ENCODE measurements at regions not wholly inside any gene's neighbourhood (a gene's known extent, or its start where the extent isn't known, plus 50 kb on each side); places are given as distances from the start of the nearest gene placed in this dataset.
"Not testable (repeated sequence)": the region's sequence is repeated elsewhere in the genome, so short reads cannot be mapped to it uniquely, and the experiment has no call there.

DNA sequence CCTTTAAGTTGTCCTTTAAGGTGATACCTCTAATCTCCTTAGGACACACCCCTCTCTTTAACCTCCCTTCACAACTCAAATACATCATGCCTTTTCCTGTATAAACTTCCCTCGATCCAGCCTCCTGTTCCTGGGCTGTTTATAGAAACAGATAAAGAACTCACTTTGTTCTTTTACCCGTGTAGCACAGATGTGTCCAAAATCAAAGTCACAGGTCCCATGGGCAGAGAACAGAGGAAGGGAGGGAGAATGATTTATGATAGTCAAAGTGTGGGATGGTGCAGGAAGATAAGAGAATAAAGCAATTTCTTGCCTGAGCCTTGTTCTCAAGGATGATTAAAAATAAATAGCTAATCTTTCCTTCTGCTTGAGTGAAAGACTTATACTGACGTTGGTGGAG is 50.3 kb upstream of the CABCOCO1 start:
- DNase-seq = no peak

DNA sequence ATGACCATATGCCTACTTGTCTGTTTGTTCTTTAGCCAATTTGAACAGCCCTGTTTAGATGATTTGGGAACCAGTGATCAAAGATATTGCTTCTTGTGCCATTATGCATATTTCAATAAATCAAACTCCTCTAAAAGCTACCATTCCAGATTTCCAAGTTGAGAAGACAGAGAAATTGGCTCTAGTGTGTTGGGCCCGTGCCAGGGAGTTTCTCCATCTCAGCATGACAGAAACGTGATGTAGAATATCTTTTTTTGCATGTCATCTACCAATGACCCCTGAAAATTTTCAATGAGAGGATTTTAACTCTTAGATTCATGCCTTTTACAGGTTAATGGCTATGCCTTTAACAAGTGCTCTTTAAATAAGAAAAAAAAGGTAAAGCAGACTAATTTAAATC is 50.7 kb upstream of the CABCOCO1 start:
- DNase-seq = peak in 1 of 3 experiments; percentile 10

DNA sequence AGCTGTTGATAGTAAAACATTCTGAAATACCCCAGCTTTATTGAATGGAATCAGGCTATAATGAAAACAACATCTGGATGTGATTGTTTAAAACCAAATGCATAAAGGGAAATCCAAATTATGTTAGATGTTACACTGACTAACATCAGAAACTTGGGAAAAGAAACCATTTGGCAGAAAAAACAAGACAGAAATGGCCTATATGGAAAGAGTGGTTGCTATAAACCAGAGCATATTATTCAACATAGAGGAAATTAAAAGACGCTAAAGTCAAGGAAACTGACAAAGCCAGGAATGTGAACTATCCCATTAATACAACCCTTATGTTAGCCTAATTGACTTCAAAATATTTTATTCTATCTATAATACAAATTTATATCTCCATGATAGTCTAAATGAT is 53.0 kb upstream of the CABCOCO1 start:
- DNase-seq = no peak

DNA sequence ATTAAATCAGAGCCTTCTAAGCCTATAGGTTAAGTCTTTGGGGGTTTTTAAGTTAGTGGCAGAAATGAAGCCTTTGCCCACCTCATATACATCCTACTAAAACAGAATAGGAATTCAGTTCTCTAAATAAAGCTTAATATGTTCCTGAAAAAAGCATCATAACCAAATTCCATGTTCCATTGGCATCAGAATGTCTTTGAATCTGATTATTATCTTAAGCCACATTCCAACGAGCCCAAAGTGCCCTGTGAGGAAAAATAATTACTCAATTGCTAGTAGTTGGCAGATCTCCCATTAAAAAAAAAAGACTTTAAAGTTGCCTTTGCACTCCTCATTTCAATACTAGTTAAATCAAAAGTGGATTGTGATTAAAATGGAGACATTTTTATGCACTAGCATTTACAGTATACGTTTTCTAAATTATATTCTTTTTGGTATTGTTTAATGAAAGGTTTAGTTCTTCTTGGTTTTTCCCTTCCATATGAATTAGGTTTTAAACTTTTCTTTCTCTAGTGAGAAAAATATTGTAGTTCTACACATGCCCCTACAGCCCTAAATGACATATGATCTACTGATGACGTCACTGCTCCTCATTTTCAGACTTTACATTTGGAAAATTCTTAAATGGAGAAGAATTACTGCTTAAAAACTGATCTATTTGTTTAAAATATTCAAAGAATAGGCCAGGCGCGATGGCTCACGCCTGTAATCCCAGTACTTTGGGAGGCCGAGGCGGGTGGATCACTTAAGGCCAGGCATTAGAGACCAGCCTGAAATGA is 54.3 kb upstream of the CABCOCO1 start:
- no peak for DNase-seq

DNA sequence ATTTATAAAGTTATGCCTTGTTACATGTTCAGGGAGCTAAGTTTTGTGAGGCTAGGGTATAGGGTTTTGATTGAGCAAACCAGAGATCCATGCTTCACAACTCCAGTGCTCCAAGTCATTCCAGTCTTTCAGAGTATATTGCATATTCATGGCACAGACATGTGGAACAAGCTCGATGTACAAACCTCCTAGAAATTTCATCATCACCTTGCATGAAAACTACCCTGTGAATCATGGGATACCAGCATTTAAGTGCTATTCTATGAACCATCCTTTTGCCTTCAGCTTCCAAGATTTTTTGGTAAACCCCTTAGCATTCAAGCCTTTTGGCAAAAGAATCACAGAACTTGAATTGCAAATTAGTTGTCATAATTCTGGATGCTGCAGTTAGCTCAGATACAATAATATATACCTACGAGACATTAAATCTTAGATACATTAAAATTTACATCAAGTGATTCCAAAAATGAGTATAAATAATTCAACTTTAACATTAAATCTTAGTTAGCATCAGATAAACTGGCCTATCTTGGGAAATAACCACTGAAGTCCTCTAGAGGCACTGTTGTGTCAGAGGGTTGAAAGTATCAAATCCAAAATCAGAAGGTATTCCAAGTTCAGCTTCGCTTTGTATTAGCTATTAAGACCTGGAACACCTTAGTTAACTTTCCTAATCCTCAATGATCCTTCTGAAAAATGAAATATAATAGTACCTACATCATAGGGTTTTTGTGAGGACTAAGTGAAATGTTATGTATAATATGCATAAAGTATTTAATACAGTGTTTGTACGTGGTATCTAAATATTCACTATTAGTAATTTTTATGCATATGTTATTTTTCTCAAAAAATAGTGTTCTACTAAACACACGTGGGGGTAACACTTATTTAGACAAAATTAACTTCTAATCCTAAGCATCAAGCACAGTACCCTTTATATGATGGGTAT is 55.5 kb upstream of the CABCOCO1 start:
- DNase-seq = peak in 1 of 3 experiments; percentile 5

DNA sequence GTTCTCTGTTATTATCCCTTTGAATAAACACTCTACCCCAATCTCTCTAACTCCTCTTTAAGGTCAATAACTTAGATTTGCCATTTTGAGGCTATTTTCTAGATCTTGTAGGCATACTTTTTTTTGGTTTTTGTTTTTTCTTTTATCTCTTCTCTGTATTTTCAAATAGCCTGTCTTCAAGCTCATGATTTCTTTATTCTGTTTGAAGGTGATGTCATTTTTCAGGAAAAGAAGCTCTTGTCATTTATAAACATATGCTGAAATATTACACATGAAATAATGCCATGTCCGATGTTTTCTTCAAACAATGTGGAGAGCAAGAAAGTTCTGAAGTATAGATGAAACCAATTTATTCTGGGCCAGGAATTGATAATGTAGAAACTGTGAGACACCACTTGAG is 57.5 kb upstream of the CABCOCO1 start:
- DNase-seq = no peak

DNA sequence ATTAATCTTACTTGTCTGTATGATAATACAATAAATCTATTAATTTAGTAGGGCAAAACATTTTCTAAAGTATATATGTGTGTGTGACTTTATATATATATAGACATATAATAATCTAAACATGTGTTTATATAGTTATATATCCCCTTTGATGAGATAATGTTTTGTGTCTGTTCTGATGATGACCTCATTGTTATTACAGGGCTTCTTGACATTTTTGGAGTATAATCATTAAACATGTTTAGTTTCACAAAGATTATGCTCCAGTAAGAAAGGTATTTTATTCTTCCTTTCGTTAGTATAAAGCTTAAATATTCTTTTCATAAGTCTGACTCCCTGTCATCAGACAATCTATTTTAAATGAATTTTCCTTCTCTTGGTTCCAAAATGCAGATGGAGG is 62.3 kb upstream of the CABCOCO1 start:
- no peak for DNase-seq

DNA sequence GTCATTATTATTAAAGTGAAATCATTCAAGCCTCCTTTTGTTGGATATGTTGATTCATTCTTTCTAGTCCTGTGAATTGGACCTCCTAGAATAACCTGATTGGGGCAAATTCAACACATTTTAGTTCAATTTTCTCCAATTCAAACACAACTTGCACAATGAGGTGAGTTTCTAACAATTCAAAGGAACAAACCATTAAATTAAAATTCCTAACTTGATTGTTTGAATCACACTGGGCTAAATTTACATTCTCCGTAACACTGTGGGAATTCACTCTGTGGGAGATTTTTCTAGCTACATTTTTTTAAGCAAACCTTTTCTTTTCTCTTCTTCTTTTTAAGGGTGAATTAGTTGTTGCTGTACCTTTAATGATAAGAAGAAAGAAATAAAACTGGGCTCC is 68.3 kb upstream of the CABCOCO1 start:
- no peak for DNase-seq

DNA sequence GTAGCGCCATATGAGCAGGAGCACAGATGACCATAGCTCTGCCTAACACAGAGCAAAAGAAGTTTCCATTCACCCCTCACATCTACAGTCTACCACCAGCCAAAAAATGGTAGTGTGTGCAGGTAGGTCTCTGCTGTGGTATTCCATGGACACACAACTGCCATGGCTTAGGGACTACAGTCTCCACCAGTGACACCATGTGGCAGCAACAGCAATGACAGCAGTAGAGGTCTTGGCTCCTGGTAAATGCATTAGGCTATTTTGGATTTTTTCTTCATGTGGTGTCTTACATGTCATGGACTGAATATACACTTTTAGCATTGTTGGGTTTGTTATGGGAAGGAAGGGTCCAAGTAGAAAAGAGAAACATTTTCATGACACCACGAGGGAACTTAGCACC is 70.1 kb upstream of the CABCOCO1 start:
- peak in 1 of 3 experiments; percentile 1 for DNase-seq

DNA sequence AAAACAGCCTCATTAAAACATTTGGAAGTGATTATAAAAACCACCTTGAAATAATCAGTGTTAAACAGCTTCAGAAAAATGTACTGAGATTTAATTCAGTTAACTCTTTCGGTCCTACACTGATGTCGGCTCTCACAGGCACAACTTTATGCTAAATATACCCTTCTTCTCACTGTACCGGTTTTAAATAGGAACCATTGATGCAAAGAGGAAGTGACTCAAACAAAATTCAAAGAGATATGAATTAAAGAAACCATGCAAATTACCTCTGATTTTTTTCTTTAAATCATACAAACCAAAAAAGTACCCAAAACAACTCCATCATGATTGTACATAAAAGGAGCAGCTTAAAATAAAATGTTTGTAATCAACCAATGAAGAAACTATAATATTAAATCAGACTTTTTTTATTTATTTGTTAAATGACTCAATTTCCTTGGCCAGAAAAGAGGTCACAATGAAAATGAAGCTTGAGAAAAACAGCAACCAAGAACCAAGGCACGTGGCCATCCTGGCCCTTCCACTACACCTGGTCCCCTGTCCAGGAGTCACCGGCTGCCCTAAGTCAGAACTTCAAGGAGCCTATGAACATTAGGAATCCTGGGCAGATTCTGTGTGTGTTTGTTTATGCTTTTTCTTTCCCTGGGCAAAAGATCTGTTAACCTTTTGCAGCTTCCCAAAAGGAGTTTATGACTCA is 73.0 kb upstream of the CABCOCO1 start:
- no peak for DNase-seq

DNA sequence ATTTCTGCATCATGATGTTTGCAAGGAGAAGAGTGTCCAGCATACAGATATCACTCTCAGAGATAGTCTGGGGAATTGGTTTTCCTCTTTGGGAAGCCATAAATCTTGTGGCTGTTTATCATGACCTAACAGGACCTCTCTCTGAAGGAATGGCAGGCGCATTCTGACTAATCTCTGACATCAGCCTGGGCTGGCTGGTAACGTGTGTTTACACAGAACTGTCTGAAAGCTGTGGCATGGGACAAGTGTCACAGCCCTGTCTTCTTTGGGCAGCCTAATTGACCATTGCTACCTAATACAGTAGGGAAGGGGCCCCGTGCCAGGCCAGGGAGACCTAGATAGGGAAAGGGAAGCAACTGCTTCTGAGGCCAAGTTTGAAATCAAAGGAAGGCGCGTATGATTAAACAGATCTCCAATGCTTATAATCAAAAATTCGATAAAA is 73.9 kb upstream of the CABCOCO1 start:
- peak in 1 of 3 experiments; percentile 2 for DNase-seq

DNA sequence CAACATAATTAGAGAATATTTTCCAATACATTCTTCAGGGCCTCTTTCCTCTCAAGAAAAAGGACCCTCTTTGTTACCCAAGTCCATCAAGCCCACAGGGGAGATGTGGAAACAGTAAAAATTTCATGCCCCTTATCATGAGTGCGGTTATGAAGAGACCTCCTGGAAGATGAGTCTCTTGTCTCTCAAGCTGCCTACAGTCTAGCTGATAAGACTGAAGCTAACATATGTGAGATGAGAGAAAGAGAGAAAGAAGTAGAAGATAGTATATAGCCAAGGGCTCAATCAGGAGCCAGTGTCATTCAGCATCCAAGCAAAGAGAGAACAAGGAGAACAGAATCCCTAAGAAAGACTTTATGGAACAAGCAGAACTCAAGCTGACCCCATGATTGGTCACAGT is 75.9 kb upstream of the CABCOCO1 start:
- DNase-seq = no peak

DNA sequence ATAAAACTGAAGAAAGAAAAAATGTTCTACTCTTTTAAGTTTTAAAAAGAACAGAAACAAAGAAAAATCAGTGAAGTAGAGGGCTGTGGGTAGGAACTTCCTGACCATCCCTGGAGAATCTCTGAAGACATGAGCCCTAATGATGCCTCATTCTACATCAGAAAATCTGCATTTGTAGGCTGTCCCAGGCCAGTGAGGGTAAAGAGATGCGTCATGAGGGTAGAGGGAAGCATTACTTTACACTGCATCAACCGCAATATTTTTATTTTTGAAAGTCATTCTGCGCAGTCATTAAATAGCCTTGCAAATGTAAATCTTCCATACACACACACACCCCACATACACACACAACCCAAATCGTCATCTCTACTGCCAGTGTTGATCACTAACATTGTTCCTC is 82.1 kb upstream of the CABCOCO1 start:
- no peak for DNase-seq

DNA sequence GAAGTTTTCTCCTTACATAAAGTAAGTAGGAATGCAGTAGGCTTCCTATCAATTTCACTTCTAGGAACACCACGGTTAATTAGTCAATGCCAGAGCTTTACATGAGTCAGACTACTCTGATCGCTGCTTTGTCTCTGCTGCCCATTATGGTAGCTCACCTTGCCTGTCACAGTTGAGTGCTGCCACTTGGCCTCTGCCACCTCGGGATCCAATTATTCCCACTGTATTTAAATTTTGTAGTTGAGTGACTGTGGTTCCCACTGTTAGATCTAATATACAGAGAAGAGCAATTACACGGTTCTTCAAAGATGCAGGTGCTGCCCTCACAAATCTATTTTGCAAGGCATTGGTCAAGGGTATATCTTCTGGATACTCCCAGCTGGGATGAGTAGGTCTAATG is 92.5 kb upstream of the CABCOCO1 start:
- not testable (repeated sequence) for DNase-seq

DNA sequence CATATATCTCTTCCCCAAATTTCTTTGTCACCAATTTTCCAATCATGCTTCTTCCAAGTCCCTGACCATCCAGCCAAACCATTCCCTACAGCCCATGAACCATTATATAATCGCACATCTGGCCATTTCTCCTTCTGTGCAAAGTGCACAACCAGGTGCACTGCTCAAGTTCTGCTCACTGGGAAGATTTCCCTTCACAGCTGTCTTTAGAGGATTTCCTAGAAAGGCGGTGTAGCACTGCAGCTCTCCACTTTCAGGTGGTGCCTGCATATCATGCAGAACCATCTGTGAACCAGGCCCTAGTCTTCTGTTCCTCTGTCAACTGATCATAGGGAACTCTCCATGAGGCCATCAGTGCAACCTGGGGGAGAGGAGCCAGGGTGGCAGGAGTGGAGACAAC is 95.0 kb upstream of the CABCOCO1 start:
- DNase-seq = no peak

DNA sequence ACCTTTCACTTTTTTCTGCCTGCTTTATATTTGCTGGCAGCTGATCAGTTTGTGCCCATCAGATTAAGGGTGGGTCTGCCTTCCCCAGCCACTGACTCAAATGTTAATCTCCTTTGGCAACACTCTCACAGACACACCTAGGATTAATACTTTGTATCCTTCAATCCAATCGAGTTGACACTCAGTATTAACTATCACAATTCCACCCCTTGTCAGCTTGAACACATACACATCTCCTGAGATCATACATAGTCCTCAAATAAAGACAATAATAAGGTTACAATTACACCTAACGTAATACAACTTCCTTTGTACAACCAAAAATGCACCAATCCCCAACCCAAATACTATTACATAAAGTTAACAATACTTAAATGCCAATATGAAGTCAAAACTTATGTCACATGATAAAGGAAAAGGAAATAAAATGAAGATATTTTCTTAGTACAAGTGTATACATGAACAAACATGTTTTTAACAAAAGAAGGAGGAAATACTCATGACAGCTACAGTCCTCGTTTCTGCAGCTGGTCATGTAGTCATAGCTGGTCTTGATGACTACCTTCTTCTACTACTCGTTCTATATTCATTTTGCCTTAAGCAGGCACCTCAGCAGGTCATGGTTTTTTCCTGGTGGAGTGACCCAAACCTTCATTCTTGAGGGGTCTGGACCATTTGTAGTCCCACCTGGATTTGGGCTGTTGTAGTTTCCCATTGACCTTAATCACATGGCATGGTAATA is 96.7 kb upstream of the CABCOCO1 start:
- DNase-seq = no peak

DNA sequence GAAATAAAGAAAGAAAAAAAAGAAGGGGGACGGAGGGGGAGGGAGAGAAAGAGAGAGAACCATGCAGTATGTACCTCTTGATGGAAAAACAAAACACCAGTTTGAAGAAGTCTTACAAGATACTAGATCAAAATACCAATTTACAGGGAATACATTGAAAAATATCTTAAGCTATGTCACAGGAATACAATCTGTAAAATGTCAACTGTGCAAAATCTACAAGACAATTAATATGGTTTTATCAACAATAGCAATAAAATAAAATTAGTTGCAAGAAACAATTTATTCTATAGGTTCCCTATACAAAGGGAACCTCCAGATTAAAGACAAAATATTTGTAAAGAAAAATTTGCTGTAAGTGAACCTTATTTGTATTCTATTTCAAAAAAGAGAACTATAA is 98.3 kb upstream of the CABCOCO1 start:
- no peak for DNase-seq

DNA sequence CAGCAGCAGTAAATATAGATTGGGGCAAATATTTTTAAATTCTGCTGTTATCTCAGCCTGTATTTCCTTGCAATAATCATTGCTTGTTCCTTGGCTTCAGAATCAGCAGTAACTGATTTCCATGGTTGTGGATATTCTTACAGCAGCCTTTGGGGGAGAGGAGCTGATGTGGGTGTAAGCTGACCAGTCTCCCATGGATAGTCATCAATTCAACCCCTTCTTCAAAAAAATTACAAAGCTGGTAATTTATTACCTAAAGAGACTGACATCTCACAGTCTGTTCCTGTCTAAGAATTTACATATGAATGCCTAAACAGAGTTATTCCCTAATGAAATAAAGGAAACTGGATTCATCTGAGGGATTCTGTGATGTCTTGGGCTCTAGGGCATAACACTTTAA is 103.1 kb upstream of the CABCOCO1 start:
- DNase-seq = no peak

DNA sequence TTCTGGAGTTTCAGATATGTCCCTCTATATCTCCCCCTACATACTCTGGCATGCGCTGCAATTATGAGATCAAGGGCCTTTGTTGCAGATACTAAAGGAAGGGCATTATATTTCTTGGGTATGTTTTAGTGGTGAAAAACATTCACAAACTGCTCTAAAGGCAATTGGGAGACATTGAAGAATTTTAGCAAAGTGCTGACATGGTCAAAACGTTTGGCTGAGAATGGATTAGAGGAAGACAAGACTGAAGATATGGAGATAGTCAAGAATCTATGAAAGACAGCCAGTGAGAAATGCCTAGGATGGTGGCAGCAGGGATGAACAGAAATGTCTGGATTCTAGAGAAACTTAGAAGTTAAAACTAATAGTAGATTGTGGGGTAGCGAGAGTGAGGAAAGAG is 104.5 kb upstream of the CABCOCO1 start:
- no peak for DNase-seq

DNA sequence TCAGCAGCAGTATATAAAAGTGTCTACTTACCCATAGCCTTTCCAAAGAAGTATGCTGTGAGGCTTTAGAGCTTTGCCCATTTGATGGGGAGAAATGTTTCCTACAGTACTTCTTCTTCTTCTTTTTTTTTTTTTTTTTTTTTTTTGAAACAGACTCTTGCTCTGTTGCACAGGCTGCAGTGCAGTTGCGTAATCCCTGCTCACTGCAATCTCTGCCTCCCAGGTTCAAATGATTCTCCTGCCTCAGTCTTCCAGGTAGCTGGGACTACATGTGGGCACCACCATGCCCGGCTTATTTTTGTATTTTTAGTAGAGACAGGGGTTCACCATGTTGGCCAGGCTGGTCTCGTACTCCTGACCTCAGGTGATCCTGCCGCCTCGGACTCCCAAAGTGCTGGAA is 101.7 kb upstream of the TMEM26 start:
- DNase-seq = no peak

DNA sequence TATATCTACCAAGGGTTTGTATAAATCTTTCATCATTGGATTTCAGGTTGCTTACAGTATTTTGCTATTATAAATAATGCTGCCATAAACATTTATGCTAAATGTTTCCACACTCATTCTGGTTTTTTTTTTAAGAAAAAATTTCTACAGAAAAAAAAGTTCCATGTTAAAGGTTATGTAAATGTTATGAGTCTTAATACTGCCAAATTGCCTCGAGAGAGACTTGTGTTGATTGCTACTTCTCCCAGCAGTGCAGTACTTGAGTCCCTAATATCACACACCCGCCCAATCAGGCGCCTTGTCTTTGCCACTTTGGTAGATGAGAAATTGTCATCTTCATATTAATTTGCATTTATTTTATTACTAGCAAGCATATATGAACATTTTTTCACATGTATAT is 96.7 kb upstream of the TMEM26 start:
- DNase-seq = no peak

DNA sequence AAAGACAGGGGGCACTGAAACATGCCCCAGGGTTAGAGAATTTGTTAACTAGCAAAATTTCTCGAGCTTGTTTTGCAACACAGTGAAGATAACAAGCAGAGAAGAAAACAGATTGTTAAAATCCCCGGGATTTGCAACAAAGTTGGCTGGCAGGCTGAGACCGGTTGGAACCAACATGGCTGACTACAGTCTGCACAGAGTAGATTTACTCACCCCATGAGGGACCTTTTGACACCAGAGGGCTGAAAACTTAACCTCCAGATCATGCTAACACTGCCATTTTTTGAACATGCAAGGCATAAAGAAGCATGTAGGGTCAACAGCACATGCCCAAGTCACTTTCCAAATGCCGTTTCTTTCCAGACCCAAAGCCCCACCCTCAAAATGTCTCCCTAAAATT is 95.2 kb upstream of the TMEM26 start:
- DNase-seq = no peak

DNA sequence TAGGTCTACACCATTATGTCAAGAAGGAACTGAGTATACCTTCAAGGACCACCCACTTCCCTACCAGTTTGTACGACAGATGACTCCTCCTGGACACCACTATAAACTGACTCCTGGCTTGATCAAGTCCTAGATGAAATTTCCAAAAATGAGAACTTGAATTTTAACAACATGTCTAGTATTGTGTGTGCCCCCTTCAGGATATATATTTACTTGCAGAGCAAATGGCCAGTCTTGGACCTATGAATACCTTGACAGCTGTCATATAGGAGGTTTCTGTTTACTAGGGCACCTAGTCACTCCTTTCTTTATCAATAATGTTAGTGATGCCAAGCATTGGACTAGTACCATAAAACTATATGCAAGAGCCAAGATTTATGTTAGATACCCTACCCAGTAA is 94.1 kb upstream of the TMEM26 start:
- DNase-seq = no peak

Measured in NCI-H1417 (cell line).